HUES6 (cell line): ENCODE measurements at regions not wholly inside any gene's neighbourhood (a gene's known extent, or its start where the extent isn't known, plus 50 kb on each side); places are given as distances from the start of the nearest gene placed in this dataset.
"Not testable (repeated sequence)": the region's sequence is repeated elsewhere in the genome, so short reads cannot be mapped to it uniquely, and the experiment has no call there.

ENCODE experiments used
- H3K27ac ChIP-seq: 2 replicates; pipeline ENCODE4 v1.7.0; 2013; ENCODE audit warnings: low read depth, mild to moderate bottlenecking, low read length, inconsistent platforms
- H3K27me3 ChIP-seq: 2 replicates; pipeline ENCODE4 v1.6.1; 2013; ENCODE audit warnings: low read length; ENCODE audit not compliant: control insufficient read depth, insufficient read depth
- H3K36me3 ChIP-seq: 2 replicates; pipeline ENCODE4 v1.6.1; 2013; ENCODE audit warnings: low read length; ENCODE audit not compliant: control insufficient read depth, insufficient read depth
- H3K4me1 ChIP-seq: 2 replicates; pipeline ENCODE4 v1.6.1; 2013; ENCODE audit warnings: low read length; ENCODE audit not compliant: control insufficient read depth, insufficient read depth
- H3K4me3 ChIP-seq: 2 replicates; pipeline ENCODE4 v1.5.1; 2013; ENCODE audit warnings: low read depth, low read length
- H3K9ac ChIP-seq: one replicate; pipeline ENCODE4 v1.6.1; 2013; ENCODE audit warnings: mild to moderate bottlenecking, low read length
- H3K9me3 ChIP-seq: 2 replicates; pipeline ENCODE4 v1.6.1; 2013; ENCODE audit warnings: low read depth, low read length; ENCODE audit not compliant: control insufficient read depth, insufficient read depth

DNA sequence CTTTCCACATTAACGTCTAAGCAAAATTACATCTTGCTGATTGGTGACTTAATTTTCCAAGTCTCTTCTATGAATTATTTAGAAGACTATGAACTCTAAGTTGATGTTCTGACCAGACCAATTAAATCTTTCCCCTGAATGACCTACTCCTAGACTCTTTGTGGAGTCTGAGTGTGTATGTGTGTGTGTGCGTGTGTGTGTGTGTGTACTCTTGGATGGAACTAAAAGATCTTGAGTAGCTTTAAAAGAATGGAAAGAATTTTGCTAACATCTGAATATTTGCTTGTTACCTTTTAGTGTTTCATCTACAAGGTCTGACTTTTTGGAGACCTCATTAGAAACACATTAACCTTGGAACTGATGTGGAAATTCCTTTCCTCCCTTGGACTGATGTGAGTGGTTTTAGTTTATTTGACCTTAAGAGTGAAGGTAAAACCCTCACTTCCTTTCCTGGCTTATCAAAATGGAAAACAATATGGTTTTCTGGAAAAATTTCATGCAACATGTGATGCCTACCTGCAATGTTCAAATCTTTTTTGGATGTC, 257.1 kb downstream of the GATA3 start:
- peaks cover 8% of the 10 kb centered on the region for H3K4me1 ChIP-seq
- H3K27ac ChIP-seq = no peak overlapping the region
- no peak overlapping the region for H3K4me3 ChIP-seq
- no peaks in the 10 kb centered on the region for H3K36me3 ChIP-seq
- H3K27me3 ChIP-seq = no peaks in the 10 kb centered on the region
- H3K9me3 ChIP-seq = no peaks in the 10 kb centered on the region
- no peak overlapping the region for H3K9ac ChIP-seq

GRCh38 chr10:8312079-8312478, 257.6 kb downstream of the GATA3 start:
- H3K9me3 ChIP-seq = no peaks in the 10 kb centered on the region
- H3K4me3 ChIP-seq = no peak overlapping the region
- H3K36me3 ChIP-seq = no peaks in the 10 kb centered on the region
- H3K27ac ChIP-seq = no peak overlapping the region
- no peak overlapping the region for H3K9ac ChIP-seq
- peaks cover 4% of the 10 kb centered on the region for H3K4me1 ChIP-seq
- no peaks in the 10 kb centered on the region for H3K27me3 ChIP-seq

DNA sequence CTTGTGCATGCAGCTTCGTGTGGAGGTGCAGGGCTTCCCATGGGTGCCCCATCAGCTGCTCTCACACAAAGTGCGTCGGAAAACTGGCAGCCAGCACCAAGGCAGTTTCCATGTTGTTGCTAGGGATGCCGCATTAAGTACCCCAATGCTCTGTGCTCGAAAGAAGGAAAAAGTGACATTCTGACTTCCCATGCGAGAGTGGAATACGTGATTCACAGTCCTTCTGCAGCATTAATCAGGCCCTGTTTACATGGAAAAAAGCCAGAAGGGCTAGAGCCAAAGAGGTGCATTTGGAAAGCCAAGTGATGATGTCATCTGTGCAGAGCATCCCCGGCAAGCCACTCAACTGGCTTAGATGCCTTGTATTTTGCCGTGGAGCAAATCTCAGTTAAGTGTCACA, 258.3 kb downstream of the GATA3 start:
- H3K9ac ChIP-seq = no peak overlapping the region
- H3K4me3 ChIP-seq = no peak overlapping the region
- H3K9me3 ChIP-seq = no peaks in the 10 kb centered on the region
- no peaks in the 10 kb centered on the region for H3K27me3 ChIP-seq
- no peak overlapping the region for H3K27ac ChIP-seq
- H3K4me1 ChIP-seq = no peaks in the 10 kb centered on the region
- H3K36me3 ChIP-seq = no peaks in the 10 kb centered on the region

GRCh38 chr10:8314486-8314885, 260.0 kb downstream of the GATA3 start:
- H3K36me3 ChIP-seq = no peaks in the 10 kb centered on the region
- H3K27me3 ChIP-seq = no peaks in the 10 kb centered on the region
- no peak overlapping the region for H3K4me3 ChIP-seq
- no peak overlapping the region for H3K27ac ChIP-seq
- H3K4me1 ChIP-seq = no peaks in the 10 kb centered on the region
- H3K9ac ChIP-seq = no peak overlapping the region
- no peaks in the 10 kb centered on the region for H3K9me3 ChIP-seq

DNA sequence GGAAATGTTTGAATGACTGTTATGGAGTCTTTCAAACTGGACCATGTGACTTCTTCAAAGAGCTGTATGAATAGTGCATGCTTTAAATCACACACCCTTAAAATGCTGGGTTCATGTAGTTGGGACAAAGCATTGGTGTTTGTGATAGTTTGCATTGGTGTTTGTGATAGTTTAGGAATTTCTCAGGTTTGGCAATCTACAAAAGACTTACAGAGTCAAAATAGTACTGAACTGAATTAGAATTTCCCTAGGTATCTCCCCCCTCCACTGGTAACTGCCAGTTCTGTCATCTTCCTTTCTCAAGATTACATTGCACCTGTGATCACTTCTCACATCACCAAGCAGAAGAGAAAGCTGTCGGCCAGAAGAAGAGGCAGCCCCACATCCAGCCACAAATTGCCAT, 261.1 kb downstream of the GATA3 start:
- Histone ChIP-seq H3K9me3 (no peaks in the 10 kb centered on the region), H3K27ac (no peak overlapping the region), H3K36me3 (no peaks in the 10 kb centered on the region), H3K4me1 (no peaks in the 10 kb centered on the region), H3K27me3 (no peaks in the 10 kb centered on the region), H3K4me3 (no peak overlapping the region), H3K9ac (no peak overlapping the region)

DNA sequence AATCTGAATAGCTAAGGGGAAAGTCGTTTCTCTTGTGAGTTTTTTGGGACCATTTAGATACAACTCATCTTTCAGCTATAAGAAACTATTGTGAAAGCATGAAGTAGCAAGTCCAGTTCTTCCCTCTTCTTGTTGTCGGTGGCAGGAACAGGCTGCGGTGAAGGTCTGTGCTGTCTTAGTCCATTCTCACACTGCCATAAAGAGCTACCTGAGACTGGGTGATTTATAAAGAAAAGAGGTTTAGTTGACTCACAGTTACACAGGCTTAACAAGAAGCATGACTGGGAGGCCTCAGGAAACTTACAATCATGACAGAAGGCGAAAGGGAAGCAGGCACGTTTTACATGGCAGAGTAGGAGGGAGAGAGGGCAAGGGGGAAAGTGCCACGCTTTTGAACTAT, 261.8 kb downstream of the GATA3 start:
- H3K9ac ChIP-seq = no peak overlapping the region

GRCh38 chr10:8318429-8318828, 263.9 kb downstream of the GATA3 start:
- H3K4me1 ChIP-seq, H3K36me3 ChIP-seq, H3K27me3 ChIP-seq, H3K9me3 ChIP-seq, H3K4me3 ChIP-seq, H3K9ac ChIP-seq, H3K27ac ChIP-seq: not testable (repeated sequence)

More for the DNA sequence above, 261.8 kb downstream of the GATA3 start:
- H3K36me3 ChIP-seq = no peaks in the 10 kb centered on the region
- H3K4me1 ChIP-seq = no peaks in the 10 kb centered on the region
- no peaks in the 10 kb centered on the region for H3K9me3 ChIP-seq
- no peak overlapping the region for H3K4me3 ChIP-seq
- no peak overlapping the region for H3K27ac ChIP-seq
- no peaks in the 10 kb centered on the region for H3K27me3 ChIP-seq

GRCh38 chr10:8318956-8319355, 264.5 kb downstream of the GATA3 start:
- Histone ChIP-seq H3K4me3 (no peak overlapping the region), H3K27ac (no peak overlapping the region)

GRCh38 chr10:8319704-8320103, 265.2 kb downstream of the GATA3 start:
- no peaks in the 10 kb centered on the region for H3K27me3 ChIP-seq
- no peak overlapping the region for H3K9ac ChIP-seq
- H3K36me3 ChIP-seq = no peaks in the 10 kb centered on the region
- H3K27ac ChIP-seq = no peak overlapping the region
- H3K9me3 ChIP-seq = no peaks in the 10 kb centered on the region
- H3K4me3 ChIP-seq = no peak overlapping the region
- H3K4me1 ChIP-seq = no peaks in the 10 kb centered on the region

More at GRCh38 chr10:8318956-8319355, 264.5 kb downstream of the GATA3 start:
- Histone ChIP-seq H3K9me3 (no peaks in the 10 kb centered on the region), H3K36me3 (no peaks in the 10 kb centered on the region), H3K9ac (no peak overlapping the region), H3K27me3 (no peaks in the 10 kb centered on the region), H3K4me1 (no peaks in the 10 kb centered on the region)

- Histone ChIP-seq H3K36me3 (no peaks in the 10 kb centered on the region), H3K27ac (no peak overlapping the region)
Observed at GRCh38 chr10:8321990-8322389, 267.5 kb downstream of the GATA3 start.

DNA sequence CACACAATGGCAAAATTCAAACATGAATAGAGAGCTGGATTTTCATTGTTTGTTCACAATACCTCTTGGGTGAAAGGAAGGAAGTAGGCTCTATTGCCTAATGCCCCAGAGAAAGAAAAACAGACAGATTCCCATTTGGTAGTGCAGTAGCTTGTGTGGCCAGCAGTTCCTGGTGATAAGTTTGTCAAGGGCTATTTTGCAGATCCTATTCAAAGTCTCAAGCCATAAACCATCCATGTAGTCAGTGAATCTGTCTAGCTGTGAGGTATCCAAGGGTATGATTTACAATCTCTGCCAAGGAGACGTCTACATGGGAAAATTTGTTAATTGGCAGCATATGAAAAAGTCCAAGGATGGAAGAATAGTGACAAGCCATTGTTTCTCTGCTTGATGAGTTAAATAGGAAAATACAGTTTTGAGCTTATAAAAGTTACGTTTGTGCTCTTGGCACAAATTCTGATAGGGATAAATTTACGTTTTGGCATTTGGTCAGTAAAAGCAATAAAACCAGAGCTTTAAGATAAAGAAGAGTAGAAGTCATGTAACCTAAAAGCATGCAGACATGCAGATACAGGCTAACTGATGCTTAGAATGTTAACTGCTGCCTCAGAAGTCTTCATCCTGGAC, 269.1 kb downstream of the GATA3 start:
- H3K4me1 ChIP-seq = no peaks in the 10 kb centered on the region
- no peak overlapping the region for H3K27ac ChIP-seq

More at GRCh38 chr10:8321990-8322389, 267.5 kb downstream of the GATA3 start:
- H3K4me3 ChIP-seq = no peak overlapping the region
- no peaks in the 10 kb centered on the region for H3K4me1 ChIP-seq
- H3K9me3 ChIP-seq = no peaks in the 10 kb centered on the region
- no peak overlapping the region for H3K9ac ChIP-seq
- H3K27me3 ChIP-seq = no peaks in the 10 kb centered on the region

More for the DNA sequence above, 269.1 kb downstream of the GATA3 start:
- Histone ChIP-seq H3K9ac (no peak overlapping the region), H3K9me3 (no peaks in the 10 kb centered on the region), H3K36me3 (no peaks in the 10 kb centered on the region), H3K27me3 (no peaks in the 10 kb centered on the region), H3K4me3 (no peak overlapping the region)
